ENCODE measurements at regions not wholly inside any gene's neighbourhood (a gene's known extent, or its start where the extent isn't known, plus 50 kb on each side); places are given as distances from the start of the nearest gene placed in this dataset.

- Mint-ChIP-seq H3K9me3 (peaks cover 11% of the 10 kb centered on the region), H3K36me3 (no peaks in the 10 kb centered on the region), H3K27ac (no peak overlapping the region), H3K4me3 (no peak overlapping the region), H3K27me3 (no peaks in the 10 kb centered on the region), H3K4me1 (no peaks in the 10 kb centered on the region)
These were observed 610.9 kb downstream of the LRRIQ3 start for GRCh38 chr1:73587080-73587479.

- no peaks in the 10 kb centered on the region for H3K4me1 Mint-ChIP-seq
- H3K27me3 Mint-ChIP-seq, result no peaks in the 10 kb centered on the region
- H3K27ac Mint-ChIP-seq, result no peak overlapping the region
- H3K9me3 Mint-ChIP-seq, result peaks cover 6% of the 10 kb centered on the region
- H3K4me3 Mint-ChIP-seq, result no peak overlapping the region
- H3K36me3 Mint-ChIP-seq, result no peaks in the 10 kb centered on the region
These were observed 620.8 kb downstream of the LRRIQ3 start for GRCh38 chr1:73577206-73577605.

GRCh38 chr1:73576083-73576482, 621.9 kb downstream of the LRRIQ3 start:
- no peaks in the 10 kb centered on the region for H3K4me1 Mint-ChIP-seq
- H3K9me3 Mint-ChIP-seq, result peaks cover 2% of the 10 kb centered on the region
- no peak overlapping the region for H3K4me3 Mint-ChIP-seq
- H3K27ac Mint-ChIP-seq, result no peak overlapping the region
- no peaks in the 10 kb centered on the region for H3K27me3 Mint-ChIP-seq
- H3K36me3 Mint-ChIP-seq, result no peaks in the 10 kb centered on the region

- Mint-ChIP-seq H3K4me1 (no peaks in the 10 kb centered on the region), H3K36me3 (no peaks in the 10 kb centered on the region), H3K27me3 (no peaks in the 10 kb centered on the region), H3K9me3 (peaks cover 7% of the 10 kb centered on the region), H3K4me3 (no peak overlapping the region), H3K27ac (no peak overlapping the region)
These were observed 633.7 kb downstream of the LRRIQ3 start for GRCh38 chr1:73564294-73564693.

- Mint-ChIP-seq H3K4me1 (no peaks in the 10 kb centered on the region), H3K36me3 (no peaks in the 10 kb centered on the region), H3K4me3 (no peak overlapping the region), H3K27me3 (no peaks in the 10 kb centered on the region), H3K27ac (no peak overlapping the region), H3K9me3 (peaks cover 16% of the 10 kb centered on the region)
These were observed 641.7 kb downstream of the LRRIQ3 start for GRCh38 chr1:73556270-73556669.

GRCh38 chr1:73537400-73537799, 660.6 kb downstream of the LRRIQ3 start:
- Mint-ChIP-seq H3K4me1 (no peaks in the 10 kb centered on the region), H3K4me3 (no peak overlapping the region), H3K27me3 (no peaks in the 10 kb centered on the region), H3K9me3 (peaks cover 17% of the 10 kb centered on the region), H3K36me3 (no peaks in the 10 kb centered on the region), H3K27ac (no peak overlapping the region)

GRCh38 chr1:73517603-73518191, 680.3 kb downstream of the LRRIQ3 start:
- no peak overlapping the region for H3K27ac Mint-ChIP-seq
- no peaks in the 10 kb centered on the region for H3K4me1 Mint-ChIP-seq
- no peaks in the 10 kb centered on the region for H3K27me3 Mint-ChIP-seq
- no peak overlapping the region for H3K4me3 Mint-ChIP-seq
- H3K9me3 Mint-ChIP-seq, result peaks cover under 1% of the 10 kb centered on the region
- H3K36me3 Mint-ChIP-seq, result no peaks in the 10 kb centered on the region

- Mint-ChIP-seq H3K36me3 (no peaks in the 10 kb centered on the region), H3K4me1 (no peaks in the 10 kb centered on the region), H3K4me3 (no peak overlapping the region), H3K27me3 (no peaks in the 10 kb centered on the region), H3K27ac (no peak overlapping the region), H3K9me3 (peaks cover 5% of the 10 kb centered on the region)
These were observed 681.5 kb downstream of the LRRIQ3 start for GRCh38 chr1:73516451-73516850.

- H3K27me3 Mint-ChIP-seq, result no peaks in the 10 kb centered on the region
- no peak overlapping the region for H3K4me3 Mint-ChIP-seq
- peaks cover 5% of the 10 kb centered on the region for H3K9me3 Mint-ChIP-seq
- no peaks in the 10 kb centered on the region for H3K4me1 Mint-ChIP-seq
- no peaks in the 10 kb centered on the region for H3K36me3 Mint-ChIP-seq
- no peak overlapping the region for H3K27ac Mint-ChIP-seq
These were observed 686.9 kb downstream of the LRRIQ3 start for GRCh38 chr1:73511038-73511437.

GRCh38 chr1:73500154-73500553, 697.8 kb downstream of the LRRIQ3 start:
- H3K27me3 Mint-ChIP-seq, result no peaks in the 10 kb centered on the region
- peaks cover 4% of the 10 kb centered on the region for H3K9me3 Mint-ChIP-seq
- H3K27ac Mint-ChIP-seq, result no peak overlapping the region
- H3K4me1 Mint-ChIP-seq, result no peaks in the 10 kb centered on the region
- no peaks in the 10 kb centered on the region for H3K36me3 Mint-ChIP-seq
- H3K4me3 Mint-ChIP-seq, result no peak overlapping the region

GRCh38 chr1:73499671-73500070, 698.3 kb downstream of the LRRIQ3 start:
- Mint-ChIP-seq H3K27me3 (no peaks in the 10 kb centered on the region), H3K27ac (no peak overlapping the region), H3K9me3 (peaks cover 4% of the 10 kb centered on the region), H3K36me3 (no peaks in the 10 kb centered on the region), H3K4me3 (no peak overlapping the region), H3K4me1 (no peaks in the 10 kb centered on the region)

- peaks cover 11% of the 10 kb centered on the region for H3K9me3 Mint-ChIP-seq
- H3K27me3 Mint-ChIP-seq, result no peaks in the 10 kb centered on the region
These were observed 706.4 kb downstream of the LRRIQ3 start for GRCh38 chr1:73491621-73492020.

GRCh38 chr1:73475316-73475870, 722.6 kb downstream of the LRRIQ3 start:
- Mint-ChIP-seq H3K9me3 (peaks cover 2% of the 10 kb centered on the region), H3K27ac (no peak overlapping the region), H3K4me3 (no peak overlapping the region), H3K36me3 (no peaks in the 10 kb centered on the region), H3K27me3 (no peaks in the 10 kb centered on the region), H3K4me1 (no peaks in the 10 kb centered on the region)

More at GRCh38 chr1:73491621-73492020, 706.4 kb downstream of the LRRIQ3 start:
- Mint-ChIP-seq H3K4me3 (no peak overlapping the region), H3K27ac (no peak overlapping the region), H3K4me1 (no peaks in the 10 kb centered on the region), H3K36me3 (no peaks in the 10 kb centered on the region)

- no peaks in the 10 kb centered on the region for H3K4me1 Mint-ChIP-seq
- H3K36me3 Mint-ChIP-seq, result no peaks in the 10 kb centered on the region
- H3K27ac Mint-ChIP-seq, result no peak overlapping the region
- H3K9me3 Mint-ChIP-seq, result peaks cover 5% of the 10 kb centered on the region
- H3K27me3 Mint-ChIP-seq, result no peaks in the 10 kb centered on the region
- H3K4me3 Mint-ChIP-seq, result no peak overlapping the region
These were observed 725.2 kb downstream of the LRRIQ3 start for GRCh38 chr1:73472810-73473209.

- Mint-ChIP-seq H3K27me3 (no peaks in the 10 kb centered on the region), H3K9me3 (peaks cover 5% of the 10 kb centered on the region), H3K4me1 (no peaks in the 10 kb centered on the region), H3K27ac (no peak overlapping the region), H3K36me3 (no peaks in the 10 kb centered on the region), H3K4me3 (no peak overlapping the region)
These were observed 730.2 kb downstream of the LRRIQ3 start for GRCh38 chr1:73467731-73468130.

GRCh38 chr1:73463873-73464272, 734.1 kb downstream of the LRRIQ3 start:
- Mint-ChIP-seq H3K27me3 (no peaks in the 10 kb centered on the region), H3K36me3 (no peaks in the 10 kb centered on the region), H3K27ac (no peak overlapping the region), H3K4me3 (no peak overlapping the region), H3K9me3 (peaks cover 5% of the 10 kb centered on the region), H3K4me1 (no peaks in the 10 kb centered on the region)

- Mint-ChIP-seq H3K27me3 (no peaks in the 10 kb centered on the region), H3K36me3 (no peaks in the 10 kb centered on the region), H3K4me1 (no peaks in the 10 kb centered on the region), H3K27ac (no peak overlapping the region), H3K9me3 (peaks cover 15% of the 10 kb centered on the region), H3K4me3 (no peak overlapping the region)
These were observed 745.5 kb downstream of the LRRIQ3 start for GRCh38 chr1:73452522-73452921.
